ENCODE measurements at regions not wholly inside any gene's neighbourhood (a gene's known extent, or its start where the extent isn't known, plus 50 kb on each side); places are given as distances from the start of the nearest gene placed in this dataset.

DNA sequence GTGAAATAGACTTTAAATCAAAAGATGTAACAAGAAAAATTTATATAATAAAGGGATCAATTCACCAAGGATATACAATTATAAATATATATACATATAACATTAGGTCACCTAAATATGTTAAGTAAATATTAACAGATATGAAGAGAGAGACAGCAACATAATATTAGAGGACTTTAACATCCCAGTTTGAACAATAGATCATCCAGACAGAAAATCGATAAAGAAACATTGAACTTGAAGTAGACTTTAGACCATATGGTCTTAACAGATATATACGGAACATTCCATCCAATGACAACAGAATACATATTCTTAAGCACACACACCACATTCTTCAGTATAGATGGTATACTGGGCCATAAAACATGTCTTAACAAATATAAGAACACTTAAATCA is 649.6 kb upstream of the SETBP1 start:
- Histone ChIP-seq H3K4me2 (no peak overlapping the region), H3K4me1 (ENCODE audit: low read depth, poor library complexity, severe bottlenecking) (no peaks in the 10 kb centered on the region), H3K9ac (no peak overlapping the region), H2AFZ (ENCODE audit: low read depth) (no peak overlapping the region), H3K27ac (no peak overlapping the region), H4K20me1 (ENCODE audit: insufficient read depth) (no peaks in the 10 kb centered on the region), H3K4me3 (IDR thresholded peaks at IDR 0.05; ENCODE audit: insufficient read depth, low read depth, low read length) (no peak overlapping the region), H3K79me2 (ENCODE audit: insufficient read depth, low read depth) (no peaks in the 10 kb centered on the region), H3K36me3 (ENCODE audit: insufficient read depth) (no peaks in the 10 kb centered on the region), H3K27me3 (ENCODE audit: insufficient read depth, low read depth) (no peaks in the 10 kb centered on the region)
- TF ChIP-seq, protein P1, sequence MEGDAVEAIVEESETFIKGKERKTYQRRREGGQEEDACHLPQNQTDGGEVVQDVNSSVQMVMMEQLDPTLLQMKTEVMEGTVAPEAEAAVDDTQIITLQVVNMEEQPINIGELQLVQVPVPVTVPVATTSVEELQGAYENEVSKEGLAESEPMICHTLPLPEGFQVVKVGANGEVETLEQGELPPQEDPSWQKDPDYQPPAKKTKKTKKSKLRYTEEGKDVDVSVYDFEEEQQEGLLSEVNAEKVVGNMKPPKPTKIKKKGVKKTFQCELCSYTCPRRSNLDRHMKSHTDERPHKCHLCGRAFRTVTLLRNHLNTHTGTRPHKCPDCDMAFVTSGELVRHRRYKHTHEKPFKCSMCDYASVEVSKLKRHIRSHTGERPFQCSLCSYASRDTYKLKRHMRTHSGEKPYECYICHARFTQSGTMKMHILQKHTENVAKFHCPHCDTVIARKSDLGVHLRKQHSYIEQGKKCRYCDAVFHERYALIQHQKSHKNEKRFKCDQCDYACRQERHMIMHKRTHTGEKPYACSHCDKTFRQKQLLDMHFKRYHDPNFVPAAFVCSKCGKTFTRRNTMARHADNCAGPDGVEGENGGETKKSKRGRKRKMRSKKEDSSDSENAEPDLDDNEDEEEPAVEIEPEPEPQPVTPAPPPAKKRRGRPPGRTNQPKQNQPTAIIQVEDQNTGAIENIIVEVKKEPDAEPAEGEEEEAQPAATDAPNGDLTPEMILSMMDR (conservative IDR thresholded peaks at IDR 0.05; ENCODE audit: low read depth, low read length): no peak

- TF ChIP-seq, protein P1 (conservative IDR thresholded peaks at IDR 0.05; ENCODE audit: low read depth, low read length): no peak
- Histone ChIP-seq H3K4me1 (ENCODE audit: low read depth, poor library complexity, severe bottlenecking) (no peaks in the 10 kb centered on the region), H3K4me2 (no peak overlapping the region), H4K20me1 (ENCODE audit: insufficient read depth) (no peaks in the 10 kb centered on the region), H3K27me3 (ENCODE audit: insufficient read depth, low read depth) (no peaks in the 10 kb centered on the region), H3K9ac (no peak overlapping the region), H3K27ac (no peak overlapping the region), H2AFZ (ENCODE audit: low read depth) (no peak overlapping the region), H3K4me3 (IDR thresholded peaks at IDR 0.05; ENCODE audit: insufficient read depth, low read depth, low read length) (no peak overlapping the region), H3K79me2 (ENCODE audit: insufficient read depth, low read depth) (no peaks in the 10 kb centered on the region), H3K36me3 (ENCODE audit: insufficient read depth) (no peaks in the 10 kb centered on the region)
Observed at GRCh38 chr18:44033144-44033701, 647.5 kb upstream of the SETBP1 start.

GRCh38 chr18:44035554-44035953 is 645.1 kb upstream of the SETBP1 start:
- Histone ChIP-seq H3K79me2 (ENCODE audit: insufficient read depth, low read depth) (no peaks in the 10 kb centered on the region), H3K27ac (no peak overlapping the region), H3K9ac (no peak overlapping the region), H3K4me1 (ENCODE audit: low read depth, poor library complexity, severe bottlenecking) (no peaks in the 10 kb centered on the region), H4K20me1 (ENCODE audit: insufficient read depth) (no peaks in the 10 kb centered on the region), H3K27me3 (ENCODE audit: insufficient read depth, low read depth) (no peaks in the 10 kb centered on the region), H3K4me3 (IDR thresholded peaks at IDR 0.05; ENCODE audit: insufficient read depth, low read depth, low read length) (no peak overlapping the region), H2AFZ (ENCODE audit: low read depth) (no peak overlapping the region), H3K36me3 (ENCODE audit: insufficient read depth) (no peaks in the 10 kb centered on the region), H3K4me2 (no peak overlapping the region)
- TF ChIP-seq, protein P1 (conservative IDR thresholded peaks at IDR 0.05; ENCODE audit: low read depth, low read length): no peak

- TF ChIP-seq, protein P1 (conservative IDR thresholded peaks at IDR 0.05; ENCODE audit: low read depth, low read length): no peak
- no peak overlapping the region for H3K4me2 ChIP-seq
- H3K79me2 ChIP-seq (ENCODE audit: insufficient read depth, low read depth): no peaks in the 10 kb centered on the region
- H3K27ac ChIP-seq: no peak overlapping the region
- H3K27me3 ChIP-seq (ENCODE audit: insufficient read depth, low read depth): no peaks in the 10 kb centered on the region
- H4K20me1 ChIP-seq (ENCODE audit: insufficient read depth): no peaks in the 10 kb centered on the region
- no peak overlapping the region for H3K9ac ChIP-seq
- H3K4me3 ChIP-seq (IDR thresholded peaks at IDR 0.05; ENCODE audit: insufficient read depth, low read depth, low read length): no peak overlapping the region
- no peaks in the 10 kb centered on the region for H3K36me3 ChIP-seq (ENCODE audit: insufficient read depth)
- H3K4me1 ChIP-seq (ENCODE audit: low read depth, poor library complexity, severe bottlenecking): no peaks in the 10 kb centered on the region
- H2AFZ ChIP-seq (ENCODE audit: low read depth): no peak overlapping the region
Observed at GRCh38 chr18:44036501-44036900, 644.2 kb upstream of the SETBP1 start.

All from KMS-11 (cell line).